NCI-H69 (cell line): ENCODE measurements at regions not wholly inside any gene's neighbourhood (a gene's known extent, or its start where the extent isn't known, plus 50 kb on each side); places are given as distances from the start of the nearest gene placed in this dataset.
A peak's percentile ranks its signal among the peaks of the same experiment; 100 is the strongest.
"Not testable (repeated sequence)": the region's sequence is repeated elsewhere in the genome, so short reads cannot be mapped to it uniquely, and the experiment has no call there.

Experiments
- DNase-seq: peaks from one replicate; lab custom pipeline; 2025; lab: John Stamatoyannopoulos, UW

DNA sequence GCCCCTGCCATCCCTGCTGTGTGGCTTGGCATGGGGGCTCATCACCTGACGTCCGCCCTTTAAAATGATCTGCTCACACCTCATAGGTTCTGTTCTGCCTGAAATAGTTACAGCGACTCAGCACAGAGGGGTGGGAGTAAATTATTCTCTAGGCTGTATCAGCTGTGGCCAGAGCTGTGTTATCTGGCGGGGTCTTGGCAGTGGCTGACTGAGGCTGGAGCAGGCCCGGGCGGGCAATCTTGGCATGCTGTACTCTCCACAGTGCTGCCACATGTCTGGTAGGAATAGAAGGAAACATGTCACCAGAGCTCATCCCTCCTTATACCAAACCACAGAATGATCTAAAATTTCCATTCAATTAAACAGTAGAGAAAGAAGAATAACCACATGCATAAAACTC is 499.9 kb upstream of the LMCD1 start:
- peak; percentile 3 for DNase-seq

- no peak for DNase-seq
Observed at GRCh38 chr3:8011902-8012301, 489.7 kb upstream of the LMCD1 start.

GRCh38 chr3:8020047-8020841 is 481.4 kb upstream of the LMCD1 start:
- peak; percentile 84 for DNase-seq

DNA sequence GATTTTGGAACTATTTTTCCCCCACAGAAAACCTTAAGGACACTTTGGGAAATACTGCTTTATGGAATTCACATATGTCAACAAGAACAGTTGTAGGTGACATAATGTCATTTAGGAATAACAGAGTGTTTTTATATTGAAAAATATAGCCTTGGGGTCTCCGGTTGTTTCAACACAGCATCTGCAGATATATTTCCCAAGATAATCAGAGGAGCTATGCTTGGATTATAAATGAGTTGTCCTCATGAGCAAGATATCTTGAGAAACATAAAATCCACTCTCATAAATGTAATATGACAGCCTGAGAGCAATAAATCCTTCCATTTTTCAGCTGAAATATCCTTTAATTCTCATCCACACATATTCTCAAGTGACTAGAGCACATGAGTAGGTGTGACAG is 473.7 kb upstream of the LMCD1 start:
- DNase-seq, result no peak

DNA sequence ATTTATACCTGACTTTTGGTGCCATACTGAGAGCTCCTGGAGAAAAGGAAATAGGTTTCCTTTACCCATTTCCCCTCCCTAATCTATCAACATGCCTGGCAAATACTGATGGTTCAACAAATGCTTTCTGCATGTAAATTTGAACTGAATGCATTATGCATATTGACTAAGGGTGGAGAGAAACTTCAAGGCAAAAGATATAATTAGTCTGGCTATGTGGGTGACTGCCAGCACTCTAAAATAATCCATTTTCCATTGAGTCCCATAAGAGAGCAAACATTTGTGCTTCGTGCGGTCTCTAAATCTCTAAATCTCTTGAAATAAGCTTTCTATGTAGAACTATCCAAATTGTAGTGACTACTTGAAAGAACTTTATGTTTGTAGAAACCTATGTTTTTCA is 451.3 kb upstream of the LMCD1 start:
- peak; percentile 66 for DNase-seq

GRCh38 chr3:8052659-8053058 is 449.0 kb upstream of the LMCD1 start:
- peak; percentile 78 for DNase-seq

DNA sequence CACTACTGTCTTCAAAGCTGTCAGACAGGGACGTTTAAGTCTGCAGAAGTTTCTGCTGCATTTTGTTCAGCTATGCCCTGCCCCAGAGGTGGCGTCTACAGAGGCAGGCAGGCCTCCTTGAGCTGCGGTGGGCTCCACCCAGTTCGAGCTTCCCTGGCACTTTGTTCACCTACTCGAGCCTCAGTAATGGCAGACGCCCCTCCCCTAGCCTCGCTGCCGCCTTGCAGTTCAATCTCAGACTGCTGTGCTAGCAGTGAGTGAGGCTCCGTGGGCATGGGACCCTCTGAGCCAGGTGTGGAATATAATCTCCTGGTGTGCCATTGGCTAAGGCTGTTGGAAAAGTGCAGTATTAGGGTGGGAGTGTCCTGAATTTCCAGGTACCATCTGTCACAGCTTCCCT is 433.5 kb upstream of the LMCD1 start:
- DNase-seq, result not testable (repeated sequence)

- DNase-seq, result peak; percentile 3
Observed at GRCh38 chr3:8069471-8069870, 432.2 kb upstream of the LMCD1 start.

DNA sequence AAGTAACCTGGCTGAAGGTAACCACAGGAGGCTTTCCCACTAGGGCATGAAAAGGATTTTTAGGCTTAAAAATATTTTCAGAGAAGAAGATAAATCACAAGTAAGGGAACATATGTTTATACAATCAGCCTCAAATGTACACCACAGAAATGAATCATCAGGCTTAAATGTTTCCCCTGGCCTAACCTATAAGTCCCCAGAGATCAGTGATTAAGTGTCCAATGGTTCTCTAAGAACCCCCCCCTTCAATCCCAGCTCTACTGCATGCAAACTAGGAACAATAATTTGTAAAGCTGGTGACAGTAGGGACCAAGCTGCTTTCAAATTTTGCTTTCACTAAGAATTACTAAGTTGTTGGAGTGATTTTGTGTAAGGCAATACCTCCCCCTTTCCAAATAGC is 431.6 kb upstream of the LMCD1 start:
- DNase-seq, result peak; percentile 4

DNA sequence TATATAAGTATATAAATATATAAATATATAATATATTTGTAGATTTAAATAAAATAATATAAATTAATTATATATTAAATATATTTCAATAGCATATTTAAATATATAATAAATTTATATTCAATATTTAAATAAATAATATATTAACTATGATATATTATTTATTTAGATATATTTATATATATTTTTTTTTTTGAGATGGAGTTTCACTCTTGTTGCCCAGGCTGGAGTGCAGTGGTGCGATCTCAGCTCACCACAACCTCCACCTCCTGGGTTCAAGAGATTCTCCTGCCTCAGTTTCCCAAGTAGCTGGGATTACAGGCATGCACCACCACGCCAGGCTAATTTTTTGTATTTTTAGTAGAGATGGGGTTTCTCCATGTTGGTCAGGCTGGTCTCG is 426.9 kb upstream of the LMCD1 start:
- DNase-seq, result not testable (repeated sequence)

DNA sequence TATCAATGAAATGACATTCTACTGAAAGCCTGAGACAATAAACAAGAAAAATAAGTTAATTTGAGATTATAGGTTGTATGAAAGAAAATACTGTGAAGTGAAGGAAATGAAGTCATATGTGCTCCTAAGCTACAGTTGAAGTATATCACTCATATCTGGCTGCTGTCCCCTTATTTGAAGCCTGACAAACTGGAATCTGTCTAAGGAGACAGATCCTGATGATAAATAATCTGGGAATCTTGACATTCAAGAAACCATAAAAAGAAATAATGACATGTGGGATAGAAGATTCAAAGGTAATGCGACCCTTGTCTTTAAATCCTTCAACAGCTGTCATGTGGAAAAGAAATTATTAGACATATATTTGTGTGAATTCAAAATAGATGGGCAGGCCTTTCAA is 424.5 kb upstream of the LMCD1 start:
- DNase-seq, result no peak

DNA sequence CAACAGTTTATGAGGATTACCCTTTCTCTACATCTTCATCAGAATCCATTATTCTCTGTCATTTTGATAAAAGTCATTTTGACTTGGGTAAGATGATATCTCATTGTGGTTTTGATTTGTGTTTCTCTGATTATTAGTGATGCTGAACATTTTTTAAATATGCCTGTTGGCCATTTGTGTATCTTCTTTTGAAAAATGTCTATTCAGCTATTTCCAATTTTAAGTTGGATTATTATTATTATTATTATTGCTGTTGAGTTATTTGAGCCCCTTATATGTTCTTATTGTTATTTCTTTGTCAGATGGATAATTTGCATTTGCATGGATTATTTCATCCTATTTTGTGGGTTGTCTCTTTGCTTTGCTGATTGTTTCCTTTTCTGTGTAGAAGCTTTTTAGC is 421.2 kb upstream of the LMCD1 start:
- no peak for DNase-seq

- DNase-seq, result no peak
Observed at GRCh38 chr3:8085498-8085897, 416.1 kb upstream of the LMCD1 start.

DNA sequence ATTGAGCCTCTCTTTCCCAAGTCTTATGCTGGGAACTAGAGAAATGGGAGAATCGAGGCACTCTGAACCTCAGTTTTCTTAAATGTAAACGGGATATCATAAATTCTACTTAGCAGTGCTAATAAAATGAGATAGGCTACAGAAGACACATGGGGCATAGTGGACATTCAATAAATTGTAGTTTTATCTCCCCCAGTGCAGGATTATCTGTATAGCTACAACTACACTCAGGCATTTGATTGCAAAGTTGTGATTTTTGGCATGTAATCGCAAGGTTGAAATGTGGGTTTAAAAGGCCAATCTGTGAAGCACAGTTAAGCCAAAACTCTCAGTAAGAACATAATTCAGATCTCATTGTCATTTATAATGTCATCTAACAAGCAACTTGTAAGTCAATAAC is 413.7 kb upstream of the LMCD1 start:
- DNase-seq, result no peak

DNA sequence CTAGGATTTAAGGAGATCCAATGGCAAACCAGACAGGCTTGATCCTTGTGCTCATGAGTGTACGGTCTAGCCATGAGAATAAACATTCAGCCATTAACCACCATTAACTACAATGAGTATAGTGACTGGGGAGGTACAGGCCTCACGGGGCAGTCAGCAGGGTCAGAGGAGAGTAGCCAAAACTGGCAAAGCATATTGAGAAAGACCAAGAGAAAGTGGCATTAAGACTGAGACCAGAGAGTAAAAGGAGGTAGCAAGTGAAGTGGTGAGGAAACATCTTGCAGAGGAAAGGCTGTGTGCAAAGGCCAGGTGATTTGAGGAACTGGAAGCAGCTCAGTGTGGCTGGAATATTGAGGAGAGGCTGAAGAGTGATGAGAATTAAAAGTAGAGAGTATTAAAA is 407.2 kb upstream of the LMCD1 start:
- no peak for DNase-seq

GRCh38 chr3:8095724-8096123 is 405.9 kb upstream of the LMCD1 start:
- DNase-seq, result peak; percentile 2

DNA sequence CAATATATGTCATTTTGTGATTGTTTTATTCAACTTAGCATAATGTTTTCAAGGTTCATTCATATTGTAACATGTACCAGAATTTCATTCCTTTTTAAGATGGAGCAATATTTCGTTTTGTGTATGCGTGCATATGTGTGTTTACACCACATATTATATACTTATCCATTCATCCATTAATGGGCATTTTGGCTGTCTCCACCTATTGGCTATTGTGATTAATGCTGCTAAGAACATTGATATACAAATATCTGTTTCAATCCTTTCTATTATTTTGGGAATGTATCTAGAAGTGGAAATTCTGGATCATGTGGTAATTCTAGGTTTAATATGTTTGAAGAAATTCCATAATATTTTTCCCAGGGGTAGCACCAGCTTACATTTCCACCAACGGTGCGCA is 403.9 kb upstream of the LMCD1 start:
- no peak for DNase-seq

GRCh38 chr3:8103954-8104353 is 397.7 kb upstream of the LMCD1 start:
- no peak for DNase-seq

DNA sequence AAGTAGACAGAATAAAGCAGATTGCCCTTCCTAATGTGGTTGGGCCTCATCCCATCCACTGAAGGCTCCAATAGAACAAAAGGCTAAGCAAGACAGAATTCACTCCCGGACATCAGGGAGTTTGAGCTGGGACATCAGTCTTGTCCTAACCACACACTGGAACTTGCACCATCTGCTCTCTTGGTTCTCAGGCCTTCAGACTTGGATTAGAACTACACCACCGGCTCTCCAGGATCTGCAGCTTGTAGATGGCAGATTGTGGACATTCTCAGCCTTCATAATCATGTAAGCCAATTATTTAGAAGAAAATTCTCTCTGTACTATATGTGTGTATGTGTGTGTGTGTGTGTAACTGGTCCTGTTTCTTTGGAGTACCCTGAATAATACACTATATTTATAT is 394.7 kb upstream of the LMCD1 start:
- DNase-seq, result no peak

GRCh38 chr3:8110966-8111798 is 390.4 kb upstream of the LMCD1 start:
- peak; percentile 78 for DNase-seq

- peak; percentile 2 for DNase-seq
Observed at GRCh38 chr3:8112587-8112986, 389.0 kb upstream of the LMCD1 start.

- DNase-seq, result peak; percentile 50
Observed at GRCh38 chr3:8113626-8114025, 388.0 kb upstream of the LMCD1 start.

DNA sequence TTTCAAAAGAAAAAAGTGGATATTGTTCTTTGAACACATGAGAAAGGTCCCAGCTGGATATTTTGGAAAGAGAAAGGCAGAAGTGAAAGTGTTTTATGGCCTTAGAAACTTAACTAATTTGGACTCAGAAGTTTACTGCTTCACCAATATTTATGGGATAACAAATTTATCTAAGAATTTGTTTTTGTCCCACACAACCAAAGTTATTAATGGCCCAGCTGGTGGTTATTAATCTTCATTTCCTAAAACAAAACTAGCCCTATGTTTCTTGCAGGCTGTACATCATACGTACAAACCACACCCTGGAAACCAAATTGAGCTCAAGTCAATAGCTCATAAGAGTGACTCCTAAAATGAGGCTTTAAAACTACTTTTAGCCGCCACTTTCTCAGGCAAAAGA is 372.9 kb upstream of the LMCD1 start:
- no peak for DNase-seq
